ENCODE measurements at regions not wholly inside any gene's neighbourhood (a gene's known extent, or its start where the extent isn't known, plus 50 kb on each side); places are given as distances from the start of the nearest gene placed in this dataset.

GRCh38 chr14:65193916-65194590 is 91.7 kb upstream of the MAX start:
- TF ChIP-seq POLR2A (IDR thresholded peaks at IDR 0.05): no peak
- TF ChIP-seq, protein P1, sequence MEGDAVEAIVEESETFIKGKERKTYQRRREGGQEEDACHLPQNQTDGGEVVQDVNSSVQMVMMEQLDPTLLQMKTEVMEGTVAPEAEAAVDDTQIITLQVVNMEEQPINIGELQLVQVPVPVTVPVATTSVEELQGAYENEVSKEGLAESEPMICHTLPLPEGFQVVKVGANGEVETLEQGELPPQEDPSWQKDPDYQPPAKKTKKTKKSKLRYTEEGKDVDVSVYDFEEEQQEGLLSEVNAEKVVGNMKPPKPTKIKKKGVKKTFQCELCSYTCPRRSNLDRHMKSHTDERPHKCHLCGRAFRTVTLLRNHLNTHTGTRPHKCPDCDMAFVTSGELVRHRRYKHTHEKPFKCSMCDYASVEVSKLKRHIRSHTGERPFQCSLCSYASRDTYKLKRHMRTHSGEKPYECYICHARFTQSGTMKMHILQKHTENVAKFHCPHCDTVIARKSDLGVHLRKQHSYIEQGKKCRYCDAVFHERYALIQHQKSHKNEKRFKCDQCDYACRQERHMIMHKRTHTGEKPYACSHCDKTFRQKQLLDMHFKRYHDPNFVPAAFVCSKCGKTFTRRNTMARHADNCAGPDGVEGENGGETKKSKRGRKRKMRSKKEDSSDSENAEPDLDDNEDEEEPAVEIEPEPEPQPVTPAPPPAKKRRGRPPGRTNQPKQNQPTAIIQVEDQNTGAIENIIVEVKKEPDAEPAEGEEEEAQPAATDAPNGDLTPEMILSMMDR (IDR thresholded peaks at IDR 0.05): no peak
